HepG2 (cell line): ENCODE measurements at regions not wholly inside any gene's neighbourhood (a gene's known extent, or its start where the extent isn't known, plus 50 kb on each side); places are given as distances from the start of the nearest gene placed in this dataset.

ENCODE experiments used
- ATAC-seq: fragments of 200-7000 bp; cut with Tn5 transposase; 3 replicates; pipeline ENCODE4 v1.9.1; 2020; ENCODE audit warnings: mild to moderate bottlenecking, moderate library complexity
- BruUV-seq: library from RNA; stranded (reverse); fragments of 400-500 nt; replicated peaks from 2 replicates; lab custom pipeline; 2021; lab: Mats Ljungman, UMichigan
- CTCF ChIA-PET: fragments of 300-600 bp; formaldehyde crosslinking; extraction: SDS; loops from one replicate; lab custom pipeline; 2021; ENCODE audit warnings: low total read pairs, inconsistent platforms, low intra/inter-chr PET ratio; lab: Yijun Ruan, JAX
- POLR2A ChIA-PET: fragments of 350-600 bp; sonication (Branson Sonifier 250); formaldehyde crosslinking; loops from one replicate; lab custom pipeline; 2020; ENCODE audit warnings: antibody characterized with exemption, inconsistent platforms; lab: Yijun Ruan, JAX
- DNase-seq: peaks from one replicate; pipeline ENCODE4 v3.0.0-alpha.2; 2015; ENCODE audit warnings: low spot score
- FAIRE-seq: peaks from 3 replicates; lab custom pipeline; 2011; peaks lifted over from hg19 to GRCh38; lab: Jason Lieb, UNC
- H2AFZ ChIP-seq: one replicate; pipeline ENCODE4 v1.6.1; 2011; ENCODE audit warnings: low read length, inconsistent platforms
- H3K27ac ChIP-seq: fragments of 300-600 bp; 3 replicates; pipeline ENCODE4 v1.8.0; 2011; ENCODE audit warnings: mixed run types, mild to moderate bottlenecking, mixed read lengths, low read length, inconsistent platforms; ENCODE audit not compliant: insufficient read depth; ENCODE audit errors: extremely low read length
- H3K27me3 ChIP-seq, 2 experiments: fragments of 200-600 bp in 1 of 2; 2 replicates in 1 of 2; 3 replicates in 1 of 2; pipeline versions ENCODE4 v1.6.0 to v1.8.0; 2011; ENCODE audit warnings: low read length in 2 of 2, mild to moderate bottlenecking in 2 of 2, moderate library complexity in 2 of 2, inconsistent platforms in 1 of 2; ENCODE audit not compliant: insufficient read depth in 2 of 2, control insufficient read depth in 1 of 2
- H3K36me3 ChIP-seq, 2 experiments: fragments of 200-600 bp in 1 of 2; replicated peaks in 1 of 2; 2 replicates in 1 of 2; 3 replicates in 1 of 2; pipeline versions ENCODE4 v1.5.1 to v1.8.0; 2011; ENCODE audit warnings: low read length in 2 of 2, inconsistent platforms in 1 of 2; ENCODE audit not compliant: insufficient read depth in 2 of 2, control insufficient read depth in 1 of 2
- H3K4me1 ChIP-seq: 2 replicates; pipeline ENCODE4 v1.5.1; 2012; ENCODE audit warnings: low read length, inconsistent platforms; ENCODE audit not compliant: insufficient read depth
- H3K4me2 ChIP-seq: 2 replicates; pipeline ENCODE4 v1.6.0; 2011; ENCODE audit warnings: low read depth, low read length, inconsistent platforms
- H3K4me3 ChIP-seq, 3 experiments: fragments of 200-600 bp in 1 of 3; sonication (generic), shearing (Covaris generic) in 1 of 3; replicated peaks in 1 of 3; 2 replicates each; pipeline ENCODE4 v1.5.1; 2011 to 2016; ENCODE audit warnings: low read length in 3 of 3, inconsistent platforms in 2 of 3, low read depth in 2 of 3, mild to moderate bottlenecking in 2 of 3, control low read depth in 1 of 3, mixed read lengths in 1 of 3; ENCODE audit not compliant: insufficient read depth in 1 of 3
- H3K79me2 ChIP-seq: one replicate; pipeline ENCODE4 v1.6.1; 2011; ENCODE audit warnings: low read length, inconsistent platforms; ENCODE audit not compliant: insufficient read depth
- H3K9ac ChIP-seq: 2 replicates; pipeline ENCODE4 v1.6.0; 2011; ENCODE audit warnings: mild to moderate bottlenecking, low read depth, low read length, inconsistent platforms; ENCODE audit not compliant: insufficient read depth
- H3K9me3 ChIP-seq: 2 replicates; pipeline ENCODE4 v1.5.1; 2012; ENCODE audit warnings: mild to moderate bottlenecking, low read length
- H4K20me1 ChIP-seq: 2 replicates; pipeline ENCODE4 v1.6.0; 2011; ENCODE audit warnings: inconsistent platforms, mild to moderate bottlenecking, low read length, moderate library complexity; ENCODE audit not compliant: insufficient read depth
- HIC2 ChIP-seq: sonication (generic); formaldehyde crosslinking; IDR thresholded peaks from 2 replicates; pipeline ENCODE4 v1.9.0; 2022; ENCODE audit warnings: low read depth, missing genetic modification reagents
- KLF12 ChIP-seq: sonication (generic); formaldehyde crosslinking; IDR thresholded peaks from 2 replicates; pipeline ENCODE4 v1.4.0; 2020; ENCODE audit warnings: missing genetic modification reagents, borderline replicate concordance
- LBX2 ChIP-seq: sonication (generic); formaldehyde crosslinking; IDR thresholded peaks from 2 replicates; pipeline ENCODE4 v1.5.0; 2020; ENCODE audit warnings: missing genetic modification reagents, mild to moderate bottlenecking, borderline replicate concordance
- NR2F1 ChIP-seq, 2 experiments: fragments of 450-650 bp in 1 of 2; formaldehyde crosslinking in 1 of 2; IDR thresholded peaks; 2 replicates each; pipeline versions ENCODE4 v1.5.0 to v1.6.1; 2016 to 2020; ENCODE audit warnings: mild to moderate bottlenecking in 1 of 2, missing compliant biosample characterization in 1 of 2, missing genetic modification reagents in 1 of 2, moderate library complexity in 1 of 2
- PAXIP1 ChIP-seq: sonication (generic); formaldehyde crosslinking; conservative IDR thresholded peaks from 2 replicates; pipeline ENCODE4 v1.4.0; 2020; ENCODE audit warnings: mild to moderate bottlenecking, missing genetic modification reagents, moderate library complexity
- RAD51 ChIP-seq: fragments of 450-650 bp; IDR thresholded peaks from 2 replicates; pipeline ENCODE4 v1.6.1; 2016; ENCODE audit warnings: borderline replicate concordance
- RBFOX2 ChIP-seq: fragments of 200-400 bp; formaldehyde crosslinking; IDR thresholded peaks from 2 replicates; pipeline ENCODE4 v1.6.1; 2017; ENCODE audit warnings: low read depth, mild to moderate bottlenecking, low read length
- ZNF124 ChIP-seq: sonication (generic); formaldehyde crosslinking; IDR thresholded peaks from 2 replicates; pipeline ENCODE4 v1.4.0; 2020; ENCODE audit warnings: missing genetic modification reagents
- ZNF530 ChIP-seq: sonication (generic); formaldehyde crosslinking; IDR thresholded peaks from 2 replicates; pipeline ENCODE4 v1.5.0; 2020; ENCODE audit warnings: low read depth, mild to moderate bottlenecking, missing genetic modification reagents
- ZNF546 ChIP-seq: sonication (generic); formaldehyde crosslinking; conservative IDR thresholded peaks from 2 replicates; pipeline ENCODE4 v1.8.1; 2023; ENCODE audit warnings: mild to moderate bottlenecking, missing genetic modification reagents
- ZNF577 ChIP-seq: sonication (generic); formaldehyde crosslinking; IDR thresholded peaks from 2 replicates; pipeline ENCODE4 v1.4.0; 2020; ENCODE audit warnings: mild to moderate bottlenecking, low read depth, missing genetic modification reagents, borderline replicate concordance
- ZNF768 ChIP-seq: sonication (generic); formaldehyde crosslinking; IDR thresholded peaks from 2 replicates; pipeline ENCODE4 v1.4.0; 2020; ENCODE audit warnings: missing genetic modification reagents
- WGBS: methylation state at CpG from one replicate; pipeline ENCODE4 v1.1.6; 2017; ENCODE audit warnings: low lambda C conversion rate; 5-methylcytosine and 5-hydroxymethylcytosine counted together
- in situ Hi-C: cut with HindIII; loops from 2 replicates; pipeline ENCODE4 v1.10.0; 2017; ENCODE audit warnings: low pct_unique_long_range_greater_than_20kb; ENCODE audit not compliant: extremely low pct_ligation_motif_present
- intact Hi-C: fragments of 100-400 bp; cut with micrococcal nuclease; formaldehyde crosslinking; loops from one replicate; pipeline ENCODE4 v1.10.0; 2022; ENCODE audit not compliant: unreplicated experiment
- TF ChIP-seq, protein P1 (sequence below): sonication (generic); formaldehyde crosslinking; IDR thresholded peaks from 2 replicates; pipeline ENCODE4 v1.4.0; 2020; ENCODE audit warnings: mild to moderate bottlenecking, missing genetic modification reagents
- TF ChIP-seq, protein P2 (sequence below): sonication (generic); formaldehyde crosslinking; IDR thresholded peaks from 2 replicates; pipeline ENCODE4 v1.5.0; 2020; ENCODE audit warnings: mild to moderate bottlenecking, missing genetic modification reagents

- no peaks in the 10 kb centered on the region for H3K9me3 ChIP-seq
- H2AFZ ChIP-seq = no peak overlapping the region
- in situ Hi-C loops (loop anchor here (25.0 kb wide), 1 partner anchor 210 kb away; no protein-coding TSS in a partner anchor), intact Hi-C loops (no loop called here)
- no peak for FAIRE-seq
- H3K4me3 ChIP-seq = no peak overlapping the region
- H3K27ac ChIP-seq = no peak overlapping the region
- ChIA-PET POLR2A (no interaction called here), CTCF (no interaction called here)
- no peak for ATAC-seq
- no peaks in the 10 kb centered on the region for H3K27me3 ChIP-seq
- H3K4me2 ChIP-seq = no peak overlapping the region
- no peaks in the 10 kb centered on the region for H3K79me2 ChIP-seq
- WGBS = 6% methylated on average over 6 of the region's 6 CpGs
- BruUV-seq = no TSS peak
- no peaks in the 10 kb centered on the region for H3K4me1 ChIP-seq
- no peaks in the 10 kb centered on the region for H4K20me1 ChIP-seq
- no peak for DNase-seq
- no peaks in the 10 kb centered on the region for H3K36me3 ChIP-seq
- no peak overlapping the region for H3K9ac ChIP-seq
- TF ChIP-seq PAXIP1 (no peak), ZNF530 (CRISPR knock-in tag) (no peak), LBX2 (CRISPR knock-in tag) (no peak), HIC2 (CRISPR knock-in tag) (no peak), NR2F1 (CRISPR knock-in tag; IDR thresholded peaks at IDR 0.05) (no peak), KLF12 (CRISPR knock-in tag) (no peak), ZNF124 (no peak), RAD51 (no peak), RBFOX2 (no peak), ZNF546 (CRISPR knock-in tag) (no peak), ZNF768 (CRISPR knock-in tag) (no peak), ZNF577 (CRISPR knock-in tag) (no peak)
- TF ChIP-seq, protein P1, sequence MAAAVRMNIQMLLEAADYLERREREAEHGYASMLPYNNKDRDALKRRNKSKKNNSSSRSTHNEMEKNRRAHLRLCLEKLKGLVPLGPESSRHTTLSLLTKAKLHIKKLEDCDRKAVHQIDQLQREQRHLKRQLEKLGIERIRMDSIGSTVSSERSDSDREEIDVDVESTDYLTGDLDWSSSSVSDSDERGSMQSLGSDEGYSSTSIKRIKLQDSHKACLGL (CRISPR knock-in tag) = no peak
- TF ChIP-seq, protein P2, sequence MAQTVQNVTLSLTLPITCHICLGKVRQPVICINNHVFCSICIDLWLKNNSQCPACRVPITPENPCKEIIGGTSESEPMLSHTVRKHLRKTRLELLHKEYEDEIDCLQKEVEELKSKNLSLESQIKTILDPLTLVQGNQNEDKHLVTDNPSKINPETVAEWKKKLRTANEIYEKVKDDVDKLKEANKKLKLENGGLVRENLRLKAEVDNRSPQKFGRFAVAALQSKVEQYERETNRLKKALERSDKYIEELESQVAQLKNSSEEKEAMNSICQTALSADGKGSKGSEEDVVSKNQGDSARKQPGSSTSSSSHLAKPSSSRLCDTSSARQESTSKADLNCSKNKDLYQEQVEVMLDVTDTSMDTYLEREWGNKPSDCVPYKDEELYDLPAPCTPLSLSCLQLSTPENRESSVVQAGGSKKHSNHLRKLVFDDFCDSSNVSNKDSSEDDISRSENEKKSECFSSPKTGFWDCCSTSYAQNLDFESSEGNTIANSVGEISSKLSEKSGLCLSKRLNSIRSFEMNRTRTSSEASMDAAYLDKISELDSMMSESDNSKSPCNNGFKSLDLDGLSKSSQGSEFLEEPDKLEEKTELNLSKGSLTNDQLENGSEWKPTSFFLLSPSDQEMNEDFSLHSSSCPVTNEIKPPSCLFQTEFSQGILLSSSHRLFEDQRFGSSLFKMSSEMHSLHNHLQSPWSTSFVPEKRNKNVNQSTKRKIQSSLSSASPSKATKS (CRISPR knock-in tag) = no peak
Measured at GRCh38 chr18:2326999-2327398, 244.3 kb downstream of the METTL4 start.
